ENCODE measurements at regions not wholly inside any gene's neighbourhood (a gene's known extent, or its start where the extent isn't known, plus 50 kb on each side); places are given as distances from the start of the nearest gene placed in this dataset.

- TF ChIP-seq CTCF (IDR thresholded peaks at IDR 0.05; ENCODE audit: low read depth, low read length, missing input control) (no peak), YY1 (IDR thresholded peaks at IDR 0.05) (no peak), ATF3 (IDR thresholded peaks at IDR 0.05) (no peak), MAX (IDR thresholded peaks at IDR 0.05) (no peak), HNF4A (conservative IDR thresholded peaks at IDR 0.05) (no peak)
These were observed 367.9 kb upstream of the GRAMD2B start (continued) for GRCh38 chr5:126055348-126055729.

GRCh38 chr5:126056352-126056751 lies 366.9 kb upstream of the GRAMD2B start:
- no peak overlapping the region for H3K9ac ChIP-seq (ENCODE audit: low read depth in 1 of 2, low read length in 2 of 2)

More at GRCh38 chr5:126056352-126056751, 366.9 kb upstream of the GRAMD2B start:
- Histone ChIP-seq H3K36me3 (ENCODE audit: control insufficient read depth in 4 of 4, insufficient read depth in 3 of 4, low read depth in 1 of 4, low read length in 3 of 4) (no peaks in the 10 kb centered on the region), H3K4me3 (ENCODE audit: low read depth in 1 of 3, low read length in 3 of 3) (no peak overlapping the region), H3K4me1 (ENCODE audit: control insufficient read depth in 4 of 4, insufficient read depth in 4 of 4, low read length in 3 of 4) (no peaks in the 10 kb centered on the region), H3K27ac (ENCODE audit: low read depth in 1 of 2, low read length in 2 of 2) (no peak overlapping the region), H3K27me3 (ENCODE audit: control insufficient read depth in 4 of 4, insufficient read depth in 4 of 4, low read length in 3 of 4) (no peaks in the 10 kb centered on the region), H3K9me3 (ENCODE audit: control insufficient read depth in 4 of 4, low read length in 3 of 4) (no peaks in the 10 kb centered on the region)
- WGBS: 90% methylated on average over 1 of the region's 1 CpG
- TF ChIP-seq YY1 (IDR thresholded peaks at IDR 0.05): no peak
- no peak for TF ChIP-seq REST (IDR thresholded peaks at IDR 0.05)
- TF ChIP-seq RAD21 (IDR thresholded peaks at IDR 0.05): no peak
- TF ChIP-seq MAX (IDR thresholded peaks at IDR 0.05): no peak
- no peak for TF ChIP-seq TAF1 (conservative IDR thresholded peaks at IDR 0.05)
- TF ChIP-seq FOXA2 (IDR thresholded peaks at IDR 0.05): no peak
- no peak for TF ChIP-seq JUND (IDR thresholded peaks at IDR 0.05)
- TF ChIP-seq SP1 (IDR thresholded peaks at IDR 0.05): no peak
- no peak for TF ChIP-seq HNF4G (IDR thresholded peaks at IDR 0.05)
- no peak for TF ChIP-seq FOXA1 (IDR thresholded peaks at IDR 0.05)
- TF ChIP-seq RXRA (IDR thresholded peaks at IDR 0.05): no peak
- TF ChIP-seq GABPA (IDR thresholded peaks at IDR 0.05 in 1 of 2, conservative IDR thresholded peaks at IDR 0.05 in 1 of 2): no peak
- no peak for TF ChIP-seq NR2F2 (IDR thresholded peaks at IDR 0.05)
- TF ChIP-seq EGR1 (IDR thresholded peaks at IDR 0.05; ENCODE audit: low read depth in 2 of 2): no peak
- no peak for TF ChIP-seq CTCF (IDR thresholded peaks at IDR 0.05; ENCODE audit: low read depth, low read length, missing input control)
- TF ChIP-seq ATF3 (IDR thresholded peaks at IDR 0.05): no peak
- TF ChIP-seq ZBTB33 (IDR thresholded peaks at IDR 0.05): no peak
- DNase-seq (ENCODE audit: low spot score): no peak

Measured in liver (tissue), 8 donors.